NCI-H2196 (cell line): ENCODE measurements at regions not wholly inside any gene's neighbourhood (a gene's known extent, or its start where the extent isn't known, plus 50 kb on each side); places are given as distances from the start of the nearest gene placed in this dataset.

Source experiments
- DNase-seq: peaks from one replicate; lab custom pipeline; 2025; ENCODE audit not compliant: unreplicated experiment; lab: John Stamatoyannopoulos, UW

- DNase-seq = no peak
Observed at GRCh38 chr5:3077684-3078083, 326.2 kb upstream of the IRX2 start.

- DNase-seq = no peak
Observed at GRCh38 chr5:3075309-3075708, 323.8 kb upstream of the IRX2 start.

GRCh38 chr5:3068401-3068800, 316.9 kb upstream of the IRX2 start:
- DNase-seq = no peak

GRCh38 chr5:3060283-3060682, 308.8 kb upstream of the IRX2 start:
- no peak for DNase-seq

- DNase-seq = no peak
Observed at GRCh38 chr5:3059488-3059887, 308.0 kb upstream of the IRX2 start.

GRCh38 chr5:3058942-3059341, 307.5 kb upstream of the IRX2 start:
- no peak for DNase-seq

GRCh38 chr5:3056866-3057265, 305.4 kb upstream of the IRX2 start:
- no peak for DNase-seq

GRCh38 chr5:3051400-3051799, 299.9 kb upstream of the IRX2 start:
- DNase-seq = no peak

- DNase-seq = no peak
Observed at GRCh38 chr5:3050863-3051262, 299.4 kb upstream of the IRX2 start.

- DNase-seq = no peak
Observed at GRCh38 chr5:3049261-3049660, 297.8 kb upstream of the IRX2 start.

GRCh38 chr5:3047212-3047774, 295.8 kb upstream of the IRX2 start:
- no peak for DNase-seq

- no peak for DNase-seq
Observed at GRCh38 chr5:3043600-3043999, 292.1 kb upstream of the IRX2 start.

GRCh38 chr5:3041001-3041400, 289.5 kb upstream of the IRX2 start:
- no peak for DNase-seq

GRCh38 chr5:3036041-3036788, 284.7 kb upstream of the IRX2 start:
- DNase-seq = no peak

- no peak for DNase-seq
Observed at GRCh38 chr5:3035452-3035851, 284.0 kb upstream of the IRX2 start.

- no peak for DNase-seq
Observed at GRCh38 chr5:3034881-3035280, 283.4 kb upstream of the IRX2 start.

GRCh38 chr5:3034449-3034848, 283.0 kb upstream of the IRX2 start:
- DNase-seq = no peak

- DNase-seq = no peak
Observed at GRCh38 chr5:3033033-3033755, 281.7 kb upstream of the IRX2 start.

GRCh38 chr5:3032513-3032912, 281.0 kb upstream of the IRX2 start:
- no peak for DNase-seq

GRCh38 chr5:3031733-3032378, 280.4 kb upstream of the IRX2 start:
- no peak for DNase-seq

- no peak for DNase-seq
Observed at GRCh38 chr5:3030511-3031165, 279.2 kb upstream of the IRX2 start.
